ENCODE measurements at regions not wholly inside any gene's neighbourhood (a gene's known extent, or its start where the extent isn't known, plus 50 kb on each side); places are given as distances from the start of the nearest gene placed in this dataset.
"Not testable (repeated sequence)": the region's sequence is repeated elsewhere in the genome, so short reads cannot be mapped to it uniquely, and the experiment has no call there.

DNA sequence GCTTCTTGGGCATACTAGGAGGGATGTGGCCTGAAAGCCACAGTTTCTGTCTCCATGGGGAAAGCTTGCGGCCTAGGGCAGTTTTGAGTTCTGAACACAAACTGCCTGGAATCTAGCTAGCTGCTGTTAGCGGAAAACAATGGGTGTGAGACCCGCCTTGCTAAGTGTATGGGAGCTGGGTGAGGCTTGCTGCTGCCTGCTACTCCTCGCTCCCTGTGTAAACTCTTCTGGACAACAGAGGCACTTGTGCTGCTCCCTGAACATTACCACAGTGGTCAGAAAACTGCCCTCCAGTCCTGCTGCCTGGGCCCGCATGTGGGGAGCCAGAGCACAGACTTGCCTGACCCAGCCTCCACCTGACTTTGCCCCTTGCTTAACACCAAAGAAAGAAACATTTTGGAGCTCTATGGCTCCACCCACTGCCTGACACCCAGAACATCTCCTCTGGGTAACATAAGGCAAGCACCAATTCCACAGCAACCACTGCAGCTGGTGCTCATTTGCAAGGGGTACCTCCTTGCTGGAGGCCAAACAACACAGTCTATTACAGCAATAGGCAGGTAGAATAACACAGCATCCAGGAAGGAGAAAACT is 766.3 kb upstream of the RAG2 start:
- DNase-seq: no peak

DNA sequence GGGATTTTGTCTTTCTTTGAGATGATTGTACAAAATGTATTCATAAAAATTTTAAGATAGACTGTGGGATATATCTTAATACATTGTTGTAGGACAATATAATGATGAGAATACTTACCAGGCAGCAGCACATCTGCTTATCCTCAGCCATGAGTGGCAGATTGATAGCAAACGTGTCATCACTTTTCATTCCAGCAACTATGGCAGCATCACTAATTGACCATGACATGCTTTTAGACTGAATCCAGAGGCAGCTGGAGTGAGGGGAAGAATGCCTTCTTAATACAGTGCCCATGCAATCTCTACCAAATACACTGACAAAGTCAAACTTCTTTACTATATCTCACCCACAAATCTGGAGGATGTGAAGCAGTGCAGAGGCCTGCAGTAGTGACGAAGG is 755.2 kb upstream of the RAG2 start:
- no peak for DNase-seq

DNA sequence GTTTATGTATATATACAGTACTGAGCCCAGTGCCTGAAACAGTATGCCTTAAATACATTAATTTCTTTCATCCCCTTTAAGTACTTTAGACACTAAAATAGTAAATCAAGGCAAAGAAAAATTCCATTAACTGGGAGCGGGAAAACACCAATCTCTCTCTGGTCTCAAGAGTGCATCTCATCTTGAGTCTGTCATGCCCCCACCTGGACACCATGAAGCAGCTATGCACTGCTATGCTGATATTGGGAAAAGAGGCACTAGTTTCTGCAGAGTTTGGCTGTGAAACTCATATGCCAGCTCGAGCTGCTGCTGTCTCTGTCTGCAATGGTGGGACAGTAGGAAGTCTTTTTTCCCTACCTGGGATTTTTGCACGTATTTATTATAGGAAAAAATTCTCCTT is 754.4 kb upstream of the RAG2 start:
- DNase-seq: no peak

DNA sequence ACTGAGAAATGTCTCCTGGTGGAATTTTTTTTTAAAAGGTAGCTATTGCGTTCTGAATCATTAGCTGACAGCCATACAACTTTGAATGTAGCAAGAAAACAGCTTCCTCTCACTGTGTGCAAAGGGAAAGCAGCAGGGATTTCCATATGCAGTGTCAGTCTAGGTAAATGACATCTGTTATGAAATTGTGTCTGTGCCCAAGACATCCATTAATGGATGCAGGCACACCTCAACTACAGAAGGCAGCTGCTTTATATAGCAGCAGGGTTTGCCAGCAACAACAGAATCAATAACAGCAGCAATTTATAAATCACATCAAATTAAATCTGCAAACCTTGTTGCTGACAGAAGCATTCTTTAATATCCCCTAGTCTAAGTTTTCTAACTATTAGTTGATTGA is 745.3 kb upstream of the RAG2 start:
- DNase-seq: no peak

DNA sequence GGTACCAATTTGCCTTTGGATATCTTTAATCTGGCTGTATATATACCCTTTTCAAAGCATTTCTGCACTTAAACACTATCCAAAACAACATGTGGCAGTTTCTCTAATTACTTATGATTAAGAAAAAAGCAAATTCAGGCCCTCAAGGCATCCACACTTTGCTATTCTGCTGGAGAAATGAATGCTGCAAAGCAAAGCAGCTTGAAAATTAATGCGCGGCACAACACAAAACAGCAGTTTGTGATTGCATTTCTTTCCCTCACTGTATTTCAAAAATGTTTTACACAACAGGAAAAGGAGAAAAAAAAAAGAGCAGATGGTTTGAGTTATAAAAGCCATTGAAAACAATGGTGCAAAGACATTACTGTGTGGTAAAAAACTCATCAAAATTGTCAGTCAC is 738.4 kb upstream of the RAG2 start:
- DNase-seq: no peak

DNA sequence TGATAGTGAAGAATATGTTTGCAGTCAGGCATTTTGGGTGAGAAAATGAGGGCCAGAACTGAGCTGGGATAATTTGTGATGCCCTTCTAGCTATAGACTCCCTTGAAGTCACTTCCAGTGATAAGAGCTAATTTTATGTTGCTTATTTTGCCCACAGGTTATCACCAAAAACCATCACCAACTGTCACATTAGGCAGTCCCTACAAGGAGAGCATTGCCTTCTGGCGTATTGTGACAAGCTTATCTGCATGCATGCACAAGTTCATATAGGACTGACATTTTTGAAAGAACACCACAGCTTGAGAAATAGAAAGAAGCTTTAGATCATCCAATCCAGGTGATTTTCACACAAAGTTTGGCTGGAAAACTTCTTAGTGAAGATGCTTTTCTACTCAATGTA is 735.3 kb upstream of the RAG2 start:
- DNase-seq: no peak

DNA sequence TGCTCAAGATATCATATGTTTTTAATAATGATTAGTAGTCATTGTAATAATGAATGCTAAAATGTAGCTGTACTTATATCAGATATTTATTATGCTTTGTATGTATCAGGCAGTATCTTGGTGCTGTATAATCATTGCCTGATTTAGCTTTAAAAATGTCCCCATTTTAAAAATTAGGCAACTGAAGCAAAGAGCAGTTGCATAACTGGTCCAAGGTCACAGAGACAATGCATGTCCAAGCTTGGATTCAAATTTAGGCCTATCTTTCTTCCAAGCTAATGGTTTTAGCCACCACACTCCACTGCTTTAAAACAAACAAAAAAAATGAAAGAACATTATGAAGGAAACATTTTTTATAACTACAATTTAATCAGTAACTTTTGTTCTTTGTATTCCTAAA is 725.8 kb upstream of the RAG2 start:
- DNase-seq: no peak

DNA sequence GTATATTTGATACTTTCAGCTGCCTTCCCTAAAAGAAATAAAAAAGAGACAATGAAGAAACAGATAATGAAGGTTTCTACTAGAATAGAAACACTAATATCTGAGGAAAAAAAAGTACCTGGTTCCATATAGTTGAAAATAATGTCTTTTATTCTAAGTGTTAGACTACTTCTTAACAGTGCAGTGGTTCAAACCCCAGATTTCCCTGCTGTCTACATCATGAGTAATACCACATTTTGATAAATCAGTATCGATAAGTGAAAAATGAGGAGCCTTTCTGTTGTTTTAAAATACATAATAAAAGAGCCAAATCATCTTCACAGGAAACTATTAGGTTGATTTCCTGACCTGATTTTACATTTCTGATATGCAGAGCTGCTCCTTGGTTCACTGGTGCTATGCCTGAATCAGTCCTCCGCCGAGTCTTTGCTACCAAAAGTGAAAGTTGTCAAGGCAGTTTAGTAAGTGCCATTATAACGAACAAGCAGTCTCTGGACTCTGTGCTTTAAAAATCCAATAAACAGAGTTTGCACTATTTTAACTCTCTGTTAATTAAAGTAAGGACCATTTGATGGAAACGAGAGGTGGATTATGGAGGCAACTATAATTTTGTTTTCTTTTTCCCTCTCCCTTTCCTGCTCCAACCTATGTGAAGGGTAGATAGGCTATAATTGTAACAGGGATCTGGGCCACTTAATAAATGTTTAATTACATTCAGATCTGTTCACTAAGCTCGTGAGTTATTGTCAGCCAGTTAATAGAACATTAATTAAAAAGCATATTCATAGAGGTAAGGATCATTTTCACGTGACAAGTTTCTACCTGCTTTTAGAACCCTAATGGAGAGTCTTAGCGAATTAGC is 724.5 kb upstream of the RAG2 start:
- DNase-seq: no peak

DNA sequence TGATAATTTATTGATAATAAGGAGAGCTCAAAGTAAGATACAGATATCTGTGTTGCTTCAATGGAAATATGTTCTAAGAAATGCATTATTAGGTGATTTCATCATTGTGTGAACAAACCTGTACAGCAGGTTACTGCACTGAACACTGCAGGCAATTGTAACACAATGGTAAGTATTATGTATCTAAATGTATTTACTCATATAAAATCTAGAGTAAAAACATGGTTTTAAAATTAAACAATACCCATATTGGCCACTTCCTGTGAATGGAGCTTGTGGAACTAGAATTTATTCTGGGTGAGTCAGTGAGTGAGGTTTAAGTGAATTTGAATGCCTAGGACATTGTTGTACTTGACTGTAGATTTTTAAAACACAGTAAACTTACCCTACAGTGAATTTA is 722.9 kb upstream of the RAG2 start:
- no peak for DNase-seq

DNA sequence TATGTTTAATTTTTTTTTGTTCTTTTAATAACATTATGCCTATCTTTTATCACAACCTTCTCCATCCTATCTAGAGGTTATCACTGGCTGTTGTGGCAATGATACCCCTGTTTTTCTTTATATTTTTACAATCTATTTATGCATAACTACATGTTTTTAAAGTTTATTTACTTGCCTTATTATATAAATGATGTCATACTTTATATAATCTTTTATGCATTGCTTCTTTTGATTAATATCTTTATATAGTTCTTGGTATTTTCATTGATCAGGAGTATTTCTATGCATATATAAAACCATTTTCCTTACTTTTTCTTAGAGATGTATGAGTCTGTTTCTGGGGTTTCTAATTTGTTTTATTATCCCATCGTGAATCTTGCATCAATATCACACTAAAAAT is 719.8 kb upstream of the RAG2 start:
- no peak for DNase-seq

DNA sequence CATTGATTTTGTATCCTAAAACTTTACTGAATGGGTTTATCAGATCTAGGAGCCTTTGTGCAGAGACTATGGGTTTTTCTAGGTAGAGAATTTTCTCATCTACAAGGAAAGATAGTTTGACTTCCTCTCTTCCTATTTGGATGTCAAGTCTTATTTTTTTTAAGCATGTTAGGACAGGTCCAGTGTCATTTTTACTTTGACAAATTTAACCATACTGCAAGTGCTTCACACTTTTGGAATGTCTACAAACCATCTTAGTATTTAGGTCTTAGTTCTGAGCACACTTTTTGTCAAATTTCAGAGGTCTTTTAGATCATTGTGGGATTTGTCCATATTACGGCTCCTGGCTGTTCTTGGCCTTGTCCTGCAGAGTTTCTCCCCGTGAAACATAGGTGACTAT is 715.2 kb upstream of the RAG2 start:
- no peak for DNase-seq

DNA sequence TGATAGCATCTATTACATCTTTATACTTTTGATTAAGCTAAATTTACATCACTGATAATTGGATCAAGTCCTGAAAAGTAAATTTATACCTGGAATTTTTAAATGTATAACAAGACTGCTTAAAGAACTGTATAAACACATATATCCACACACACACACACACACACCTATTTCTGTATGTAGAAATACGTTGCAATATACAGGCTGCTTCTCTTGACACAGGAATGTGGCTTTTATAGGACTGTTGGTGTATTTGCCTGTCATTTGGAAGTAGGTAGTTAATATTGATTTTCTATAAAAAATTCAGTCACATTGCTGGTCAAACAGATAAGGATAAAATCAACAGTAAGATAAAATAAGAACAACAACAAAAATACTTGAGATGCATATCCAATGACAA is 708.5 kb upstream of the RAG2 start:
- DNase-seq: no peak

DNA sequence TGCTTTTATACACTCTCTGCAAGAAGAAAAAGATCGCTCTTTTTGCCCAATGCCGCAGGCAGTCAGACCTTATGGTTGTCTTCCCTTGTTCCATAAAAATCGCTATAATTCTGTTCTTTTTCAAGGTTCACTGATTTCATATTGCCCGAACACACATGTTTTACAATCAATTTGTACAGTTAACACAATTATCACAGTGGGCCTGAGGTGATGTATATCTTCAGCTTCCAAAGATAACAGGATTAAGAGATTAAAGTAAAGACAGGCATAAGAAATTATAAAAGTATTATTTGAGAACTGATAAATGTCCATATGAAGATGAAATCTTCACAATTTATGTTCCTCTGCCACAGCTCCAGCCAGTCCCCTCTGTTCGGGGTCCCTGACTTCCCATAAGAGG is 703.4 kb upstream of the RAG2 start:
- not testable (repeated sequence) for DNase-seq

DNA sequence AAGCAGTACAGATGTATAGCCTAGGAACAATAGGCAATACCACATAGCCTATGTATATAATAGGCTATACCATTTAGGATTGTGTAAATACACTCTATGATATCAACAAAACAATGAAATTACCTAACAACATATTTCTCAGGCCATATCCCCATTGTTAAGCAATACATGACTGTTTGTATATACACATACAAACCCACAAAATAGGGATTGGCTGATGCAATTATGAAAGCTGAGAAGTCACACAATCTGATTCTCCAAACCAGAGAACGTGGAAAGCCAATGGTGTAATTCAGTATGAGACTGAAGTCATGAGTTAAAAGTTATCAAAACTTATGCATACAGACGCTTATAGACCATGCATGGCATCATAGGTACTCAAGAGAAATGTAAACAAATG is 700.1 kb upstream of the RAG2 start:
- no peak for DNase-seq

DNA sequence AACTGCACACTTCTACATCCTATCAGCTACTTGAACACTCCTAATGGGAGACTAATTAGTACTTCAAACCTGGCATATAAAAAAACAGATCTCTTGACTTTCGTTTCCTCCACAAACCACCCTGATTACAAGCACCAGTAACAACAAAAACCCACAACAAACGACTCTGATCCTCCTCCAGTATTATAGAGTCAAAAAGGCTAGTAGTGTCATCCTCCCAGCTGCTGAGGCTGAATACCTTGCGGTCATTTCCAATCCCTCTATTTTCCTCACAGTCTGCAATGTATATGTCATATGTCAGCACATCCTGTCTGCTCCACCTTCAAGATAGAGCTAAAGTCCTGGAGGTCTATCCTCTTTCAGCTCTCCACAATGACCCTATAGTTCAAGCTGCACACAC is 688.9 kb upstream of the RAG2 start:
- DNase-seq: no peak

DNA sequence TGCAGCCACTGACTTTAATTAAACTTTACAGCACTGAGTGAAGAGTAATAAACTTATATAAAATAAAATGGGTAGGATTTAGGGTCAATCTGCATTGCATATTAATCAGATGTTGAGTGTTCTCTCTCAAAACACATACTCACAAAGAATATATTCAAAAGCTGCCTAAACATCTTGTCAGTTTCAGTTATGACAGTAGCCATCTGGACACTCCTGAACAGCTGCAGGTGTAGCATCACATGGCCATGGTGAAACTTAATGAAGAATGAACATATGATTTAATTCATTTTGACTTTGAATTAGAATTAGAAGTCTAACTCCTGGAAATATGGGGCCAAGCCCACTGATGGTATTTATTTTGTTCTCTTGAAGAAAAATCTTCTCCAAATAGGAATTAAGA is 684.3 kb upstream of the RAG2 start:
- no peak for DNase-seq

DNA sequence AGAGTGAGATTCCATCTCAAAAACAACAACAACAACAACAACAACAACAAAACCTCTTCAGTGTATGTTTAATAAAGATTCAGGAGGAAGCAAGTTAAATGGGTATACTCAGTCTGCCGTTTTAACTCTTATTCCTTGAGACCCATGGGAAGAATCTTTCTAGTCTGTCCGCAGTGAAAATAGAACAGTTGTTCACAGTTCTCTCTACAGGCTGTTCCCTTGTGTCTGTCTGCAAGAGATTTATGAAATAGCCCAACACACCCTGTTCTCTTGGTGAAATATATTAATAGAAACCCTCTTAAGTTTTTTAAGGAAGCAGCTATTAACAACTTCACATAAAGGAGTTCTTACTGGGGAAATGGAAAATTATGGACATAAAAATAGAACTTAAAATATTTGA is 682.2 kb upstream of the RAG2 start:
- no peak for DNase-seq

DNA sequence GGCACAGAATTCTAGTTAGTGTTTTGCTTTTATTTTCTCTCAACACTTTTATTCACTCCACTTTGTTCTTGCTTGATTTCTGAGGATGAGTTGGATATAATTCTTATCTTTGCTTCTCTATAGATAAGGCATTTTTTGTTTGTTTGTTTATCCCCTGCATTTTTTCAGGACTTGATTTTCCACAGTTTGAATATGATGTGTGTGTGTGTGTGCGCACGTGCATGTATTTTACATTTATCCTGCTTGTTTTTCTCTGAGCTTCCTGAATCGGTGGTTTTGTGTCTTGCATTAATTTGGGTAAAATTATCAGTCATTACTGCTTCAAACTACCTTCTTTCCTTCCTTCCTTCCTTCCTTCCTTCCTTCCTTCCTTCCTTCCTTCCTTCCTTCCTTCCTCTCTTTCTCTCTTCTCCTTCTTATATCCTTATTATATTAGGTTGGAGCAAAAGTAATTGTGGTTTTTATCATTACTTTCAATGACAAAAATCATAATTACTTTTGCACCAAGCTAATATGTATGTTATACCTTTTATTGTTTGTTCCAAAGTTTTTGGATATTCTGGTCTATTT is 679.9 kb upstream of the RAG2 start:
- DNase-seq: no peak

DNA sequence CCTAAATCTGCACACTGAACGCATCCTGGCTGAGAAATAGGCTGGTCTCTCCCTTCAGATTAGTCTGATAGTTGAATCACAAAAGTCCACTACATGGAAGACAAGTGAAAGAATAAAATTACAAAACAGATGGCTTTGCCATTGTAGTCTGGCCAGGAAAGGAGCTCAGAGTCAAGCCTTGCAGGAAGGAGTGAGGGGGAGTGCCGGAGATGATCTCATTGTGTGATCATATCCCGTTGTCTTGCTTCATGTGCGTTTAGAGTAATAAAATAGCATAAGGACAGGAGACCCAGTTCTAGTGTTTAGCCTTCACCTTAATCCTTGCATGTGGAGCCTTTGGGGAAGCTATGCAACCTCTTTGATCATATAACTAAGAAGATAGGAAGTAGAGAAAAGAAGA is 666.7 kb upstream of the RAG2 start:
- no peak for DNase-seq

DNA sequence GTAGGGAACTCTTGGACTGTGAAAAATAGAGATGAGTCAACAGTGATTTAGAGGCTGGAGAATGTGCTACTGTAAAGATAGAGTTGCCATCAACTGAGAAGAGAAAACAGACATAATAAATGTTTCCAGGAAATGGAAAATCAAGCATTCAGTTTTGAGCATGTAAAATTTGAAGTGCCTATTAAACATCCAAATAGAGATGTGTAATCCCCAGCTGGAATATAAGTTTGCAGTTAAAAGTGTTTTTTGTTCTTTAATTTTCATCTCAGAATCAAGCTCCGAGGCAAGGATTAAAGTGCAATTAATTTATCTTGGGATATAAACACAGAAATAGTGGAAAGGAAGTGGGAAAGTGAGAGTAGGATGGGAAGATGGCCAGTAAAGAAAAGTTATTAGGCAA is 666.0 kb upstream of the RAG2 start:
- DNase-seq: no peak

DNA sequence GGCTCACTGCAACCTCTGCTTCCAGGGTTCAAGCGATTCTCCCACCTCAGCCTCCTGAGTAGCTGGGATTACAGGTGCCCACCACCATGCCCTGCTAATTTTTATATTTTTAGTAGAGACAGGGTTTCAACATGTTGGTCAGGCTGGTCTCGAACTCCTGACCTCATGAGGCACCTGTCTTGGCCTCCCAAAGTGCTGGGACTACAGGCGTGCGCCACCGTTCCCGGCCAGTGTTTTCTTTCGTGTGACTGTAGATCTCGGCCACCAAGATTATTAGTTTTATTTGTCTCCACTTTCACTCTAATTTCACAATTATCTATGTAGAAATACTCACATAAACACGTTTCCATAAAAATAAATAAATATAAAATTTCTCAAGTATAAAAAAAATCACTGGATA is 665.4 kb upstream of the RAG2 start:
- DNase-seq: not testable (repeated sequence)

DNA sequence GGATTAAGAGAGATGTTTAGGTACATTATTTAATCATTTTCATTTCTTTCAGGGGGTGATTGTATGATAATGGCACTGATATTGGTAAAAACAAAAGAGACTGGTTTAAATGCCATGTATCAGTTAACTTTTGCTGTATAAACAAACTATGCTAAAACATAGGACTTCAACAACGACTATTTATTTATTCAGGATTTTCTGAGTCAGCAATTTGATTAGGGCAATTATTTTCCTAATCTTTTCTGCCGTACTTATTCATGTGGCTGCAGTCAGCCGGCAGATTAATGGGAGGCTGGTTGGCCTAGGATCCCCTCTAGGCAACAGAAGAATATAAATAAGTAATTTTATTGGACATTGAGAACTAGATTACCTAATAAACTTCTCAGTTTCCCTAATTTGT is 661.7 kb upstream of the RAG2 start:
- DNase-seq: no peak

DNA sequence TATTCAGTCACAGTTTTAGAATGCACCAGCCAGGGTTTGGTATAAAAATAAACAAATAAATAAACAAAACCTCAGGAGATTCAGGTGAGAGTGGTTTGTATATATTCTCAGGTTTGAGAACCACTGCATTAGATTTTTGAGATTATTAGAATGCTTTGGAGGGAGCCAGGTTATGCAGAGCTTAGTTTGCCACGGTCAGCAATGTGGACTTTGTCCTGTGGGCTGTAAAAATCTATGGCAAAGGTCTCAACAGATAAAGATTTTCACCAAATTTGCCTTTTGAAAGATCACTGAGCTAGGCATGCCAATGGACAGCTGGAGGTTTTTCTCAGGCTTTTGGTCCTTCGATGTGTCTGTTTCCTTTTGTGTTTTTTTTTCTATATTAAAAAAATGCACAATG is 650.1 kb upstream of the RAG2 start:
- DNase-seq: no peak

DNA sequence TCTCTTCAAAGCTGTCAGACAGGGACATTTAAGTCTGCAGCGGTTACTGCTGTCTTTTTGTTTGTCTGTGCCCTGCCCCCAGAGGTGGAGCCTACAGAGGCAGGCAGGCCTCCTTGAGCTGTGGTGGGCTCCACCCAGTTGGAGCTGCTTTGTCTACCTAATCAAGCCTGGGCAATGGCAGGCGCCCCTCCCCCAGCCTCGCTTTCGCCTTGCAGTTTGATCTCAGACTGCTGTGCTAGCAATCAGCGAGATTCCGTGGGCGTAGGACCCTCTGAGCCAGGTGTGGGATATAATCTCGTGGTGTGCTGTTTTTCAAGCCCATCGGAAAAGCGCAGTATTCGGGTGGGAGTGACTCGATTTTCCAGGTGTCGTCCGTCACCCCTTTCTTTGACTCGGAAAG is 648.1 kb upstream of the RAG2 start:
- DNase-seq: not testable (repeated sequence)

DNA sequence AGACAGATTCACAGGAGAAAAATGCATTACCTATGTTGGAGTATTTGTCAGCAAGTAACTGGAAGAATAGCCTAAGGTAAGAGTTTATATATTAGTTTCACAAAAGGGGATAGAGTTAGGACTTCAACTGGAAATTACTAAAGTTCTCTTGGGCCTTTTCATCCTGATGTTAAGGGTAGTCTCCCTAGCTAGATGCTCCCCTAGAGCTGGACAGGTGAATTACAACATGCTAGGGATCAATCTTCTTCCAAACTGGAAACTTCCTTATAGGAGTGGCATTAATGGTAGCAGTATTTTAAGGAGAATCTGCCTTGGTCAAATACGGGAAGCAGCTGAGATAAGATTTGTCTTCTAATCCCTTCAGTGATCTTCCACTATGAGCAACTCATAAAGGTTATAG is 632.8 kb upstream of the RAG2 start:
- no peak for DNase-seq
